Stimulated activated CD4-positive, alpha-beta T cell treated with anti-CD3 and anti-CD28 coated beads, Interleukin-15, amount 100 ng/mL, for 1 hour (primary cell): ENCODE measurements at regions not wholly inside any gene's neighbourhood (a gene's known extent, or its start where the extent isn't known, plus 50 kb on each side); places are given as distances from the start of the nearest gene placed in this dataset.
"Not testable (repeated sequence)": the region's sequence is repeated elsewhere in the genome, so short reads cannot be mapped to it uniquely, and the experiment has no call there.

Experiments
- DNase-seq, 2 donors: peaks; one replicate each; pipeline ENCODE4 v3.0.0-alpha.2; 2020; ENCODE audit warnings: low read depth in 1 of 2, low spot score in 1 of 2

DNA sequence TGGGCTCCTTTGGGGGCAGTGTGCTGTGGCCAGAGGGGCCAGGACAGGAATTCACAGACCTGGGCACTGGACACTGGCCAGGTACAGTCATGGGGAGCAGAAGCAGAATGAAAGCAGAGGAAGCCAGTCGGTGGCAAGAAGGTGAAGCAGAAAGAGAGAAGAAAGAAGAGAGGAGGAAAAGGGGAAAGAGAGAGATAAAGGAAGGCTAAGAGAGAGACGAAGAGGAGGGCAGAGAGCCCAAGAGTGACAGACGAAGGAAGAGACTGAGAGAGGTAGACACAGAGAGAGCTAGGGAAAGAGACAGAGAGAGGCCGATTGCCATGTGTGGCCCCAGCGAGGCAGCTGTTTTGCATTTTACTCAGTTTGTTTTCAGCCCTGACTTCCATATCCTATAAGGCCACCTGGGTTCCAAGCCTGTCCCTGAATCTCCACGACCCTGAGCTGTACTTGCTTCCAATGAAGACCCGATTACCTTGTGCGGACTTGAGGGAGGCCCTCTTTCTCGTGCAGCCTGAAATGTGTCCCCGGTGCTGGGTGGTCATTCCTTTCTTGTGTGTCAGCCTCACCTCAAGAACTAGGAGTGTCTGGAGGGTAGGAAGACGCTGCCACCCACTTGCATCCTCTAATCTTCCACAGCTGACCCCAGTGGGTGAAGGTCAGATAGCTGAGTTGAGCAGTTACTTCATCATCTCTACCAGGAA, 73.9 kb downstream of the LSM3 start:
- DNase-seq: no peak

DNA sequence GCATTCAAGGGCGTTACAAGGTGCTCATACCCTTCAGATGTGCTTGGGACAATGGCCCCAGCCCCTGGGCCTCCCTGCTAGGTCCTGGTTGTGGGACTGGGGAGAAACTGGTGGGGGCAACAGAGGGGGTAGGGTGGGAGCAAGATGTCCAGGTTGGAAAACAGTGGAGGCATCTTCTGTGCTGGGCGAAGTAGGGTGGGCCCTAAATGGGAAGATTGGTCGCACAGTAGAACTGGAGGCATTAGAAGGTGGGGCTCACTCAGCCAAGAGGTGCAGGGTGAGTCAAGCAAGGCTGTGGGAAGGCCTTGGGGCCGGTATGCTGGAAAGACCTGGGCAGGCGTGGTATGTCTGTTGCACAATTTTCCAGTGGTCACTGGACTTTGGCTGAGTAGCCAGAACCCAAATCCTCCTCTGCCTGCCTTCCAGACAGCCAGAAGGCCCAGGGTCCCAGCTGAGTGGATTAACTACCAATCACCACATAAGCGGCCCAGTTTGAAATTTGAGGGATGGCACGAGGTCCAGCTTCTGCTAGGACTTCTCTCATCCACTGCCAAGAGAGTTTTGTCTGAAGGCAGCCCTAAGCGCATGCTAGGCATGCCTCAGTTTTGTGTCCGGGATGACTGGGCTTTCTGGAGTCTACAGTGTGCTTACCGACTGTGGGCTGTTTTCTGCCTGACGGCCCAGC, 74.5 kb downstream of the LSM3 start:
- no peak for DNase-seq

DNA sequence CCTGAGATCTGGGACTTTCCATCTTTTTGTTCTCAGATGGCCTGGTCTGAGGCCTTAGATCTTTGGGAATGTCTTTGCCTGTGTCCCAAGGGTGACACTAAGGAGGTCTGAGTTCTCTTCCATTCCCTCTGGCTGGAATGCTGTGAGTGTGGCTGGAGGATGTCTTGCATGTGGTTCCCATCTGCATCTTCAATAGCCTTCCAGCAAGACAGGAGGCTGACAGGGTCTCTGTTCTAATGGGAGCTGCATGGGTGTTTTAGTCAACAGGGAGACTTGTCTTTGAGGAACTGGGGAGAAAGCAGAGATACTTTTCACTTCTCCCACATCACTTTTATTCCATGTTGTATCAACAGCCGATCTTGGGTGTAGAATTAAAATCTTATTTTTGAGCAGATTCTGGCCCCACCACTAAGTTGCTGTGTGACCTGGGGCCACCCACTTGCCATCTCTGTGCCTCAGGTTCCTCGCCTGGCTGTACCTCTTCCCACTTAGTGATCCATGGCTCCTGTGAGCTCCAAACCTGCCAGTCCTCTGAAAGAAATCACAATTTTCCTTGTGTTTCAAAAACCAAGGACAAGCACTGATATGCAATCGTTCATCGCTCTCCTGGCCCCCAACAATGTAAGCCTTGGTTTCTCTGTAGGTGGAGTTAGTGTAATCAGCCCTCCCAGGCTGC, 75.2 kb downstream of the LSM3 start:
- DNase-seq: no peak

DNA sequence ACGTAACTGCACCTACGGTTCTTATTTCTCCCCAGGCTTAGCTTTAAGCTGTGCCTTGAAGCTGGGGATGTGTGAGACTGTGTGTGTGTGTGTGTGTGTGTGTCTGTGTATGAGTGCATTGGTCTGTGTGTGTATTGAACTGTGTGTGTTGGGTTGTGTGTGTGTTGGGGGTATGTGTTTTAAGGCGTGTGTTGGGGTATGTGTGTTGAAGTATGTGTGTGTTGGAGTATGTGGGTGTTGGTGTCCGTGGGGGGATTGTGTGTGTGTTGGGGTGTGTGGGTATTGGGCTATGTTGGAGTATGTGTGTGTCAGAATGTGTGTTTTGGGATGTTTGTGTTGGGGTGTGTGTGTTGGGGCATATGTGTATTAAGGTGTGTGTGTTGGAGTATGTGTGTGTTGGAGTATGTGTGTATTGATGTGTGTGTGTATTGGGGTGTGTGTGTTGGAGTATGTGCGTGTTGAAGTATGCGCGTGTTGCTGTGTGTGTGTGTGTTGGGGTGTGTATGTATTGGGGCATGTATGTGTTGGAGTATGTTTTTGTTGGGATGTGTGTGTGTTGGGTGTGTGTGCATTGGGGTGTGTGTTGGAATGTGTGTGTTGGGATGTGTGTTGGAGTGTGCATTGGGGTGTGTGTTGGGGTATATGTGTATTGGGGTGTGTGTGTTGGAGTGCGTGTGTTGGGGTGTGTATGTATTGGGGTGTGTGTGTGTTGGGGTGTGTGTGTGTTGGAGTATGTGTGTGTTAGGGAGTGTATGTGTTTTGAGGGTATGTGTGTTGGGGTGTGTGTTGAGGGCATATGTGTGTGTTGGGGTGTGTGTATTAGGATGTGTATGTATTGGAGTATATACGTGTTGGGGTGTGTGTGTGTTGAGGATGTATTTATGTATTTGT, 76.4 kb downstream of the LSM3 start:
- no peak for DNase-seq

DNA sequence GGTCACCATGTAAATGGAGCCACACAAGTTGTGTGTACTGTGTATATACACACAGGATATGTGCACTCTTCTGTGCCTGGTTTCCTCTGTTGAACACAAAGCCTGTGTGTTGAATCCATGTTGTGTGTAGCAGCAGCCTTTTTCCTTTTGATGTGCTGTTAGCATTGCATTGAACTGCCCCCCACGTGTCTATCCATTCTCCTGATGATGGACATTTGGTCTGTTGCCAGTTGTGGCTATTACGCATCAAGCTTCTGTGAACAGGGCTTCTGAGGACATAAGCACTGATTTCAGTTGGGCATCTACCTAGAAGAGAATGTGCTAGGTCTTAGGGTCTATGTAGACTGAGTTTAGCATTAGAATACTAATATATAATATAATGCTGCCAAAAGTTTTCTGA, 77.4 kb downstream of the LSM3 start:
- DNase-seq: no peak

DNA sequence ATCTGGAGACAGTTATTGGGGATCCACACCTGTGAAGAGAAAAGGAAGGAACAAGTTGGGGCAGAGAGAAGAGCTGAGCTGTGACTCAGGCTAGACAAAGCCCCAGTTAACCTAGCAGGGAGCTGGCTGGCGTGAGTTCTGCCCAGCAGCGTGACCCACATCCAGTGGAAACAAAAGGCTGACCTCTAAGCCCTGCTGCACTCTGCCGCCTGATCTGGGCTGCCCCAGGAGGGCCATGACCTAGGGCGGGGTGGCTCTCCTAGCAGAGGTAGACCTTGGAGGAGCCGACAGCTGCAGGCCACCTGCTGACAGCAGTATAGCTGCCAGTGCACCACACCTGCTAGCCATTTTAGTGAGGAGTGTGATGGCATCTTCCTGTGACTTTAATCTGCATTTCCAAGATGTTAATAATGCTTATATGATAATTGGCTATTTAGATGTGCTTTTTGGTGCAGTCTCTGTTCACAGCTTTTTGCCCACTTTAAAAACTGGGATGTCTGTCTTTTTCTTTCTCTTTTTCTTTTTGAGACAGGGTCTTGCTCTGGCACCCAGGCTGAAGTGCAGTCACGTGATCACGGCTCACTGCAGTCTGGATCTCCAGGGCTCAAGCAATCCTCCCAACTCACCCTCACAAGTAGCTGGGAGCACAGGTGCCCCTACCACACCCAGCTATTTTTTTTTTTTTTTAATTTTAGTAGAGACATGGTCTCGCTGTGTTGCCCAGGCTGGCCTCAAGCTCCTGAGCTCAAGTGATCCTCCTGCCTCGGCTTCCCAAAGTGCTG, 78.1 kb downstream of the LSM3 start:
- no peak for DNase-seq

DNA sequence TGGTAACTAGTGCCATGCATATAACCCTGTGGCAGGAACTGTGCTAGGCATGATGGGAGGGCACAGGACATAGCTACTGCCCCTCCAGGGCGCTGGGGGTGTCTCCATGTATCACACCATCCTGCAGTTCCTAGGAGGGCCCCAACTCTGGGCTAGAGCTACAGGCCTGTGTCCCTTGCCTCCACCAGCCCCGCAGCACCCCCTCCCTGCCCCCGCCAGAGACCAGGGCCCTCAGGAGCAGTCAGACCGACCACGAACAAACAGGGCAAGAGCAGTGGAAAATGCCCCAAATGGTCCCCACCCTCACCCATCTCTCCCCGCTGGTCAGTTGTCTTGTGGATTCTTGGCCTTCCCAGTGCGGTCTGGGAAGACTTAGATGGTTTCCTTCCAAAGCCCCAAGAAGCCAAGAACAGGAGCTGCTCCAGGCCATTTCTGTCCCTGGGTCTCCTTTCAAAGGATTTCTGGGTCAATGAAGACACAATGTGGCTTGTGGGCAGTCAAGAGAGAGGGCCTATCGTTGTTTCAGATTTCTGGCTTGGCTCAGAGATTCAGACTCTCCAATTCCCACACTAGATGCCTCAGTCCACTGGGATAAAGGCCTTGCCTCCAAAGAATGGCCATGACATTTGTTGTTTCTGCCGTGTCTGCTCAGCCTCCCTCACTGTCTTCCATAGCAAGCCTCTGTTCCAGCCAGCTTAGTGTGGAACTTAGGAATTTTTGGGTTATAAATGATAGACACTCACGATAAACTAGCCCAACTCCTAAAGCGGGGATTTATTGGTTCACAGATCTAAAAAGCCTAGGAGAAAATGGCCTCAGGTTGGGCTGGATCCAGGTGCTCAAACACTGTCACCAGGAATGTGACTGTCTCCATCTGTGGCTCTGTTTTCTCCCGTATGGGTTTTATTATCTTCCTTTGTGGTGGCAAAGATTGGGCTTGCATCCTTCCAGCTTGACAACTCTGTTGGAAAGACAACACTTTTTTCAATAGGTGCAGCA, 80.6 kb downstream of the LSM3 start:
- no peak for DNase-seq

DNA sequence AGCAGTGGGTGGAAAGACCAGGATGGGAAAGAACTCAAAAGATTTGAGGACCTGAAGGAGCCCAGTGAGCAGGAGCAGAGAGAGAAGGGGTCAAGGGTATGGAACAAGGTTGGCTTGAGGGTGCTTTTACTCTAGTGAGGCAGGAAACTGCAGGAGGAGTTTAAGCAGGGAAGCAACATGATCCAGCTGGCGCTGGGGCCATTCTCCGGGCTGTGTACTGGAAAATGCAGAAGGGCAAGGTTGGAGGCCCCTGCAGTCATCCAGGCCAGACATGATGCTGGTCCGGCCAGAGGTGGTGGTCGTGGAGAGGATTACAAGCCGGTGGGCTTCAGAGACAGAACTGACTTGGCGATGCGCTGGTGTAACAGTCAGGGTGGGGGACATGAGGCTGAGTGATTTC, 81.8 kb downstream of the LSM3 start:
- no peak for DNase-seq

DNA sequence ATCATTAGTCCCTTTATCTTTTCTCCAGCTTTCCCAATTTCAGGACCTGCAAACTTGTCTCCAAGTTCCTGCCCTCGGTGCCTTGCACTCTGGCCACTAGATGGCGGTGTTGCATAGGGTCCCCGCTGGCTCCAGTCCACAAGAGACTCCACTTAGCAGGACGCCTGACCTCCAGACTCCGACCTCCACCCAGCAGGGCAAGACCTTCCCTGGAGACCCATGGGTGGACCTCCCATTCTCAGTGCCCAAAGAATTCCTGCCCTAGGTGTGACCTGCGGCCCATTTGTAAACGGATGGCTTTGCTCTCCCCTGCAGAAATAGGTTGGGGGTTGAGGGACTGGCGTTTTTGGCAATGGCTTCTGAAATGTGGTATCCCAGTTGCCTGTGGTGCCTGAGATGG, 82.6 kb downstream of the LSM3 start:
- DNase-seq: peak; percentile 48 to 62

DNA sequence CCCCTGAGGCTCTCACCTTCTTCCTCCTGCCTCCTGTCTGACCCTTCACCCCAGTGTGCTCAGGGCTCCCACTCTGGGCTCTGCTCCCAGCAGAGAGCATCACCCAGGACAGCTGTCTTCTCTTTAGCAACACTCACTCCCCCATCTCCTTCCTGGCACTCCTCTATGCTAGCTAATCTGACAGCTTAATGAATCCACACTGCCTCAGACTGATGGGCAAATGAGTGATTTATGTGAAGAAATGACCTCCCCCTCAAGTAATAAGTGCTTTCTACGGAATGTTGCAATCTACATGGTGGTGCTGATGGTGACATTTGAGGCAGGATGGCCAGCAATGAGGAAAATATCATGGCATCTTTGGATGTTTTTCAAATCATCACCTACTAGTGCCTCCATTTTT, 83.6 kb downstream of the LSM3 start:
- DNase-seq: no peak

DNA sequence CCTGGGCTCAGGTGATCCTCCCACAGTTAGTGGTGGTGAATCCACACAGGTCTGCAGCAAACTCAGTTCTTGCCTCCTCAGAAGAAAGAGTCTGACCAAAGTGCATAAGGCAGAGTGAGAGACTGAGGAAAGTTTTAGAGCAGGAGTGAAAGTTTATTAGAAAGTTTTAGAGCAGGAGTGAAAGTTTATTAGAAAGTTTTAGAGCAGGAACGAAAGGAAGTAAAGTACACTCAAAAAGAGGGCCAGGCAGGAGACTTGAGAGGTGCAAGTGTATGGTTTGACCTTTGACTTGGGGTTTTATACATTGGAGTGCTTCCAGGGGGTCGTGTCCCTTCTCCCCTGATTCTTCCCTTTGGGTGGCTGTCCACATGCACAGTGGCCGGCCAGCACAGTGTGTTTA, 84.2 kb downstream of the LSM3 start:
- no peak for DNase-seq

DNA sequence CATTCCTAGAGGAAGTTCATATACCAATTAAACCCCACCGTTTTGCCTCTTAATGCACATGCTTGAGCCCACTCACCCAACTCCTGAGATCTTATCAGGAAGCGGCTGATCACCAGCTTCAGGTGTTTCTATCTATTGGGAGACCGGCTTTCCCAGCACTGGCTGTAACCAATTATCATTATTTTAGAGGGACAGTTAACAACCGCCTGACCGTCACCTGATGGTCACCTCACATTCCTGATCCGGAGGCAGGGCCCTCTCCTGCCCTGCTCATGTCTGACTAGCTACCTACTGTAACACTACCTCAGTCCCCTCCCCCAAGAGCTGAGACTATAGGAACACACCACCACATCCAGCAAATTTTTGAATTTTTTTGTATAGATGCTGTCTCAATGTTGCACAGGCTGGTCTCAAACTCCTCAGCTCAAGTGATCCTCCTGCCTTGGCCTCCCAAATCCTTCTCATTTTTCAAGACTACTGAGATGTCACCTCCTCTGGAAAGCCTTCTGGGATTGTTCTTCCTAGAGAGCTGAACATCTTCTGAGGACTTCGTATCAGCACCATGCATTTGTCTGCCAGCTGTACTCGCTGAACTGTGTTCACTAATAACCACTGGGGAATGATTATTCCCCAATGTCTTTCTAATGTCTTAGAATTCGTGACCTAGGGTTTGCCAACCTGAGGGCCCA, 84.8 kb downstream of the LSM3 start:
- DNase-seq: no peak

DNA sequence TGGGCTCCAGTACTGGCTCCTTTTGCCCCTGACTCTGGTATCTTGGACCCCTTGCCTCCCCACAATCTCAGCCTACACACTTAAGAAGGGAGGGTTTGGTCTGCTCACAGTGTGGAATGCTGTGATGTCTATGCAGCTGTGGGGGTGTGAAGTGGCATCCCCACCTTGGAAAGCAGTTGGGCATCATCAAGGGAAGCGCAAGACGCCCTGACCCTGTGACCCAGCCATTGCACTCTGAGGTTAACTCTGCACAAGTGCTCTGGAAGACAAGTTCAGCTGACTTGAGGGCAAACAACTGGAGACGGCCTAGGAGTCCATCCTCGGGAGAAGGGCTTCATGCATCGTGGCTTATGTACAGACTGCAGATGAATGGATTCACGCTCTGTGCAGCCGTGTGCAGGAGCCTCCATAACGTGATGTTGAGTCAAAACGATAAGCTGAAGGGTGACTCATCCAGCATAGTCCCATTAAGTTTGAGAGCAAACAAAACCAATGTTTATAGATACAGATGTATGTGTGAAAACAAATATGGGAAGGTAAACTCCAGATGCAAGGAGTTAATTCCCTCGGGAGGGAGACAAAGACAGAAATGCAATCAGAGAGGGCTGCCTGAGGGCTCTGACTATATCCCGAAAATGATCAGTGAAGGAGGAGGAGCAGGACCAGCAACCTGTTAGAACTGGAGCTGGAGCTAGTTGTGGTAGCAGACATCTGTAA, 86.8 kb downstream of the LSM3 start:
- DNase-seq: no peak

DNA sequence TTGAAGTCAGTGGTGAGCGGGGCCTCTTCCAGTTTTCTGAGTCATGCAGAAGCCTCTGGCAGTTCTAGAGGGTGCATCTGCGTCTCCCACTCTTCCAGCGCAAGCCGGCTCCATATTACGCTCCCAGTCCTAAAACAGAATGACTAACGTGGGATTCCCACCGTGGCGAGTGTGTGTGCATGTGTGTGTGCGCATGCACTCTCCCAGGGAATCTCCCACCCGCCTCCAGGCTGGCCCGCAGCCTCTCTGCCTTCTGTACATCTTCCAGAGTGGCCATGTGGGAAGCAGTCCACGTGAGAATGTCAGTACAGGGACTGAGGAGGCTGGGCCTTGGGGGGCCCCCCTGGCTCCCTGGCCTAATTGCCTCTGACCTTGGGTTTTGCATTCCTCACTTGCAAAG, 87.7 kb downstream of the LSM3 start:
- no peak for DNase-seq

DNA sequence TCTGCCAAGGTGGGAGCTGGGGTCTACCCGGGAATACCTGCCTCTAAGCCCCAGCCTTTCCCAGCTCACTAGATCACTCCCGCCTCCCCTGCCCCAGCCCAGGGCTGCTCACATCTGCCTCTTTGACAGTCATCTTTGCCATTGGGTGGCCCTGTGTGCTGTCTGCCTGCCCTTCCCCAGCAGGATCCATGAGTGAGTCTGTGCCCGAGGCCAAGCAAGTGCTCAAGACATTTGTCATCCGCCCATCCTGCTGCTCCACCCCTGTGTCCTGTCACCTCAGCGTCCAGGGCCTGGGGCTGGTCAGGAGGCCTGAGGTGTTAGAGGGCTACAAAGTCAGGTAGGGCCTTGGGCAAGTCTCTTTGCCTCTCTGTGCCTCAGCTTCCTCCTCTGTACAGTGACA, 89.4 kb downstream of the LSM3 start:
- no peak for DNase-seq

DNA sequence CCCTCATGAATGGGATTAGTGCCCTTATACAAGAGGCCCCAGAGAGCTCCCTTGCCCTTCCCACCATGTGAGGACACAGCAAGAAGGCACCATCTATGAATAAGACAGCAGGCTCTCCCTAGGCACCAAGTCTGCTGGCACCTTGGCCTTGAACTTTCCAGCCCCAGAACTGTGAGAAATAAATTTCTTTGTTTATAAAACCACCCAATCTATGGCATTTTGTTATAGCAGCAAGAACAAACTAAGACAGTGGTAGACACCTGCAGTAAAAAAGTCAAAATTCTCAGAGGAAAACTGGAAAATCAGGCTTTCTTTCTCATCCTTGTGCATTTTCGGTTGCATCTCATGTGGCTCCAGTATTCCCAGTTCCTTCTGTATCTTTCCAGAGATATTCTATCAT, 90.3 kb downstream of the LSM3 start:
- no peak for DNase-seq

DNA sequence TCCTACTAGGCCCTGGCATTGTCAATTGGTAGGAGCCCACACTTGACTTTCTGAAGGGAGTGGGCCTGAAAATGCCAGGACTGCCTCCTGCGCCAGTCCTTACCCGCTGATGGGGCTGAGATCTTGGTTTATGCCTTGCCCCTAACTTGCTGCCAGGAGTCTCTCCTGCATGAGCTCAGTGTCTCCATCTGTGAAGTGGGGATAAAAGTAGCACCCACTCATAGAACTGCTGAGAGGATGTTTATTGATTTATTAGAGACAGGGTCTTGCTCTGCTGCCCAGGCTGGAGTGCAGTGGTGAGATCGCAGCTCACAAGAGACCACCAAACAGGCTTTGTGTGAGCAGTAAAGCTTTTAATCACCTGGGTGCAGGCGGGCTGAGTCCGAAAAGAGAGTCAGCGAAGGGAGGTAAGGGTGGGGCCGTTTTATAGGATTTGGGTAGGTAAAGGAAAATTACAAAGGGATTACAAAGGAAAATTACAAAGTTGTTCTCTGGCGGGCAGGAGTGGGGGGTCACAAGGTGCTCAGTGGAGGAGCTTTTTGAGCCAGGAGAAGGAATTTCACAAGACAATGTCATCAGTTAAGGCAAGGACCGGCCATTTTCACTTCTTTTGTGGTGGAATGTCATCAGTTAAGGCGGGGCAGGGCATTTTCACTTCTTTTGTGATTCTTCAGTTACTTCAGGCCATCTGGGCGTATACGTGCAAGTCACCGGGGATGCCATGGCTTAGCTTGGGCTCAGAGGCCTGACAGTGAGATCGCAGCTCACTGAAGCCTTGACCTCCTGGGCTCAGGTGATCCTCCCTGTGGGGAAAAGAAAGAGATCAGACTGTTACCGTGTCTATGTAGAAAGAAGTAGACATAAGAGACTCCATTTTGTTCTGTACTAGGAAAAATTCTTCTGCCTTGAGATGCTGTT, 93.7 kb downstream of the LSM3 start:
- DNase-seq: not testable (repeated sequence)
